NCI-H1092 (cell line): ENCODE measurements at regions not wholly inside any gene's neighbourhood (a gene's known extent, or its start where the extent isn't known, plus 50 kb on each side); places are given as distances from the start of the nearest gene placed in this dataset.

ENCODE experiments used
- DNase-seq: peaks from one replicate; lab custom pipeline; 2025; lab: John Stamatoyannopoulos, UW

GRCh38 chr15:68871507-68871906, 50.8 kb upstream of the ANP32A start:
- no peak for DNase-seq

- DNase-seq, result no peak
These were observed 54.1 kb upstream of the ANP32A start for GRCh38 chr15:68874788-68875187.

- peak; percentile 72 for DNase-seq
These were observed 54.8 kb upstream of the SPESP1 start for GRCh38 chr15:68875377-68876116.

GRCh38 chr15:68877626-68878025, 52.7 kb upstream of the SPESP1 start:
- DNase-seq, result no peak

- DNase-seq, result no peak
These were observed 49.9 kb upstream of the SPESP1 start for GRCh38 chr15:68880382-68880781.
